Effector memory CD4-positive, alpha-beta T cell (primary cell): ENCODE measurements at regions not wholly inside any gene's neighbourhood (a gene's known extent, or its start where the extent isn't known, plus 50 kb on each side); places are given as distances from the start of the nearest gene placed in this dataset.

Experiments
- DNase-seq, 3 donors: peaks; one replicate each; pipeline ENCODE4 v3.0.0-alpha.2; 2020
- H3K27ac ChIP-seq: 2 replicates; pipeline ENCODE4 v1.7.0; 2013; ENCODE audit warnings: mild to moderate bottlenecking, low read length, moderate library complexity; ENCODE audit not compliant: insufficient read depth, poor library complexity, severe bottlenecking
- H3K27me3 ChIP-seq: replicated peaks from 2 replicates; pipeline ENCODE4 v1.7.0; 2013; ENCODE audit warnings: mild to moderate bottlenecking, low read length; ENCODE audit not compliant: insufficient read depth, control insufficient read depth, poor library complexity, severe bottlenecking
- H3K36me3 ChIP-seq: 2 replicates; pipeline ENCODE4 v1.7.0; 2013; ENCODE audit warnings: mild to moderate bottlenecking, low read length, moderate library complexity; ENCODE audit not compliant: control insufficient read depth, insufficient read depth
- H3K4me1 ChIP-seq: 2 replicates; pipeline ENCODE4 v1.7.0; 2013; ENCODE audit warnings: low read length, mild to moderate bottlenecking; ENCODE audit not compliant: control insufficient read depth, insufficient read depth, poor library complexity, severe bottlenecking
- H3K4me3 ChIP-seq: 2 replicates; pipeline ENCODE4 v1.7.0; 2013; ENCODE audit warnings: low read length, low read depth, mild to moderate bottlenecking; ENCODE audit not compliant: insufficient read depth, poor library complexity, severe bottlenecking
- H3K9me3 ChIP-seq: 2 replicates; pipeline ENCODE4 v1.7.0; 2013; ENCODE audit warnings: mild to moderate bottlenecking, low read length, moderate library complexity; ENCODE audit not compliant: control insufficient read depth

DNA sequence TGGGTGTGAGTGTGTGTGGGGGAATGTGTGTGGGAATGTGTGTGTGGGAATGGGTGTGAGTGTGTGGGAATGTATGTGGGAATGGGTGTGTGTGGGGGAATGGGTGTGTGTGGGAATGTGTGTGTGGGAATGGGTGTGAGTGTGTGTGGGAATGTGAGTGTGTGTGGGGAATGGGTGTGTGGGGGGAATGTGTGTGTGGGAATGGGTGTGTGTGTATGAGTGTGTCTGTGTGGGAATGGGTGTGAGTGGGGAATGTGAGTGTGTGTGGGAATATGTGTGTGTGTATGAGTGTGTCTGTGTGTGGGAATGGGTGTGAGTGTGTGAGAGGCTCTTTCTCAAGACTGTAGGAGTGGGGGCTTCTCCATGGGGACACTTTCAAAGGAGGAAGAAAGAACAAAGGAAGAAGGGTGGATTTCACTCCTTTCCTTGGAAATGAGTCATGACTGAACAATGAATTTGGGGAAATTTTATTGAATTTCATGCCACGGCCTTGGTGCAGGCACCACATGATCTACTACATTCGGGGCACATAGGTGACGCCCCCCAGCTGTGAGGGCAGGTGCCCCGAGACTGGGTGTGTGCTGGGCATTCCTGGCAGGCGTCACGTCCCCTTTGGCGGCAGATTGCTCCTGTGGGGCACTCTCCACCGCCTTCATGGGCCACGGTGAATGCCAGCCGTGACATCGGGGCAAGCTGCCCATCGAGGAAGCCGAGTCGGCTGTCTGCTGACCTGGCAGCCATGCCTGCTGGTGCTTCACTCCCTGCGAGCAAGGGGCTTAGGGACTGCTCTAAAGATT, 88.8 kb upstream of the INSIG1 start:
- Histone ChIP-seq H3K27me3 (no peaks in the 10 kb centered on the region), H3K9me3 (no peaks in the 10 kb centered on the region), H3K36me3 (no peaks in the 10 kb centered on the region), H3K27ac (no peak overlapping the region), H3K4me1 (peaks cover 19% of the 10 kb centered on the region), H3K4me3 (no peak overlapping the region)
- no peak for DNase-seq

DNA sequence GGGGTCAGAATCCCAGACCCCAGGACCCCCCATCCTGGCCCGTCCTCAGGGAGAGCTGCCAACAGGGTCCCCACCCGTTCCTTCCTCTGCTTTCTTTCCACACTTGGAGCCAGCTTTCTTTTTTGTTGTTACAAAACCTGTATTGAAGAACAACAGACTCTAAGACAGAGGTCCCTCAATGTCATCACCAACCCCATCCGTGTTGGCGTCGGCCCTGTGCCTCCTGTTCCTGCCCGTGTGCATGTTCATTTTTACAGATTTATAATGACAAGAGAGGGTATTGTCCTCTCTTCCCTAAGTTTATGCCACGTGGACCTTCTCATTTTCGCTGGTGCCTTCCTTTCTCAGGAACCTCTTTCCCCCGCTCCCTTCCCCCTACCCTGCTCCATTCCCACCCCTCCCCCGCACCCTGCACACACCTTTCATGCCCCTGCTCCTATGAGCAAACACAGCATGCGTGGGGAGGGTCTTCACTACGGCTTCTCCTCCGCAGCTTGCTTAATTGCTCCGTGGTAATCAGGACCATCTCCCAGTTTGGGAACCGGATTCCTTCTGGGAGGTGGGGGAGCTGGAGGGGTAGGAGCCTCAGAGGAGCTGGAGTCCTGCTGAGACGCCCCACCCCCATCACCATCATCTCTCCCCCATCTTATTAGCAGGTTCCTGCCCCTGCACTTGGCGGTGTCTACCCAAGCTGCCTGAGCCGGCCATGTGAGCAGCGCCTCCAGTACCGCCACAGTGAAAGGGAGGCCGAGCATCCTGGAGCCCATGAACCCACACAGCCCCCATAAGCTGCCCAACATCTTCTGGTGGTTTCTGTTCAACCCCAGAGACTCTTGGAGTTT, 88.0 kb upstream of the INSIG1 start:
- no peaks in the 10 kb centered on the region for H3K36me3 ChIP-seq
- H3K9me3 ChIP-seq = no peaks in the 10 kb centered on the region
- no peak overlapping the region for H3K27ac ChIP-seq
- H3K4me1 ChIP-seq = peaks cover 18% of the 10 kb centered on the region
- no peak overlapping the region for H3K4me3 ChIP-seq
- H3K27me3 ChIP-seq = no peaks in the 10 kb centered on the region
- no peak for DNase-seq

GRCh38 chr7:155210356-155210755, 87.3 kb upstream of the INSIG1 start:
- no peak for DNase-seq

GRCh38 chr7:155211173-155211572, 86.5 kb upstream of the INSIG1 start:
- DNase-seq = no peak
- H3K27ac ChIP-seq = no peak overlapping the region
- H3K4me1 ChIP-seq = peaks cover 7% of the 10 kb centered on the region
- no peaks in the 10 kb centered on the region for H3K27me3 ChIP-seq
- no peak overlapping the region for H3K4me3 ChIP-seq
- H3K36me3 ChIP-seq = no peaks in the 10 kb centered on the region
- H3K9me3 ChIP-seq = no peaks in the 10 kb centered on the region

More at GRCh38 chr7:155210356-155210755, 87.3 kb upstream of the INSIG1 start:
- H3K27me3 ChIP-seq = no peaks in the 10 kb centered on the region
- no peak overlapping the region for H3K4me3 ChIP-seq
- peaks cover 12% of the 10 kb centered on the region for H3K4me1 ChIP-seq
- H3K27ac ChIP-seq = no peak overlapping the region
- no peaks in the 10 kb centered on the region for H3K36me3 ChIP-seq
- no peaks in the 10 kb centered on the region for H3K9me3 ChIP-seq

DNA sequence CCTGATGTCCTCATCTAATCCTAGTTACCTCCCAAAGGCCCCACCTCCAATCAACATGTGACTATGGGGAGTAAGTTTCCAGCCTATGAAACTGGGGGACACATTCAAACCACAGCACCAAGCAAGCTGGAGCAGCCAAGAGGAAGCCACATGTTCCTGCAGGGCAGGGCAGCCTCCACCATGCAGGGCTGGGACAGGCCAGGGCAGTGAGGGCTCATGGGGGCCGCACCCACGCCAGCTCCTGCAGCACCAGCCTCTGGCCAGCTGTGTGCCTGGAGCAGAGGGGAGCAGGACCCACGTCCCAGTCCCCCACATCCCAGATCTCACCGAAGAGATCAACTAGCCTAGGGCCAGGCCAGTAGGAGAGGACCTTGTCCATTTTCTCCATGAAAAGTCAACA, 85.9 kb upstream of the INSIG1 start:
- Histone ChIP-seq H3K4me1 (peaks cover 1% of the 10 kb centered on the region), H3K27ac (no peak overlapping the region), H3K4me3 (no peak overlapping the region), H3K9me3 (no peaks in the 10 kb centered on the region), H3K36me3 (no peaks in the 10 kb centered on the region), H3K27me3 (no peaks in the 10 kb centered on the region)
- DNase-seq = no peak

GRCh38 chr7:155212301-155213015, 85.2 kb upstream of the INSIG1 start:
- no peaks in the 10 kb centered on the region for H3K27me3 ChIP-seq
- no peaks in the 10 kb centered on the region for H3K36me3 ChIP-seq
- H3K4me1 ChIP-seq = no peaks in the 10 kb centered on the region
- no peak overlapping the region for H3K4me3 ChIP-seq
- no peak overlapping the region for H3K27ac ChIP-seq
- DNase-seq = no peak
- no peaks in the 10 kb centered on the region for H3K9me3 ChIP-seq

- H3K4me3 ChIP-seq = no peak overlapping the region
- DNase-seq = no peak
- H3K36me3 ChIP-seq = no peaks in the 10 kb centered on the region
- no peaks in the 10 kb centered on the region for H3K9me3 ChIP-seq
- H3K27me3 ChIP-seq = no peaks in the 10 kb centered on the region
- H3K27ac ChIP-seq = no peak overlapping the region
- no peaks in the 10 kb centered on the region for H3K4me1 ChIP-seq
These were observed 84.3 kb upstream of the INSIG1 start for GRCh38 chr7:155213385-155213784.

GRCh38 chr7:155213955-155214740, 83.5 kb upstream of the INSIG1 start:
- DNase-seq = no peak
- no peak overlapping the region for H3K27ac ChIP-seq
- no peaks in the 10 kb centered on the region for H3K27me3 ChIP-seq
- no peaks in the 10 kb centered on the region for H3K9me3 ChIP-seq
- no peak overlapping the region for H3K4me3 ChIP-seq
- H3K4me1 ChIP-seq = no peaks in the 10 kb centered on the region
- H3K36me3 ChIP-seq = no peaks in the 10 kb centered on the region

DNA sequence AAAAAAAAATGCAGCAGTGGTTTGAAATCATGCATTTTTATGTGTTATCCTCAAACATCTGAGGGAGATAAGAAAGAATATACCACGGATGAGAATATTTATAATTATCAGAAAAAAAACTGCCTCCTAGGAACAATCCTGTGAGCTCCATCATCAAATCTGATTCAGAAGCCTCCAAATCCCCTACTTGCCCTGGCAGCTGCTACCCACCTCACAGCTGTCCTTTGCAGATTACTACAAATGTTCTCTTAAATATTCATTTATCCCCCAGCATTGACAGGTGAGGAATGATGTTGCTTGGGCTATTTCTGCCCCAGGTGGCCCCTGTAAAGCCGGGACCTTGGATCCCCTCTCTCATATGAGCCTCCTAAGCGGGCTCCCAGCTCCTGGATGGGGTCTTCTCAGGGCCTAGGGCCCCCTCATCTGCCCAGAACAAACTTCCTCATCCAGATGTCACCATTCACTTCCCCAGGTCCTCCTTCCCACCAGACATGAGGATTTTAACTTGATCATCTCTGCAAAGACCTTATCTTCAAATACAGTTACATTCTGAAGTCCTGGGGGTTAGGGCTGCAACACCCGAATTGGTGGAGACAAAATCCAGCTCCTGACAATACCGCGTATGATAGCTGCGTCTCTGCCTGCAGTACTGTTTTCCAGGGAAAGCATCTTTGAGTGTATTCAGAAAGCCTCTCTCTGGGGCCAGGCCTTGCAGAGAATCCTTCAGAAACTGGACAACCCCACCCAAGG, 81.9 kb upstream of the INSIG1 start:
- no peak for DNase-seq
- Histone ChIP-seq H3K27ac (no peak overlapping the region), H3K4me3 (no peak overlapping the region), H3K4me1 (no peaks in the 10 kb centered on the region), H3K9me3 (no peaks in the 10 kb centered on the region), H3K36me3 (no peaks in the 10 kb centered on the region), H3K27me3 (no peaks in the 10 kb centered on the region)
